ENCODE measurements at regions not wholly inside any gene's neighbourhood (a gene's known extent, or its start where the extent isn't known, plus 50 kb on each side); places are given as distances from the start of the nearest gene placed in this dataset.

DNA sequence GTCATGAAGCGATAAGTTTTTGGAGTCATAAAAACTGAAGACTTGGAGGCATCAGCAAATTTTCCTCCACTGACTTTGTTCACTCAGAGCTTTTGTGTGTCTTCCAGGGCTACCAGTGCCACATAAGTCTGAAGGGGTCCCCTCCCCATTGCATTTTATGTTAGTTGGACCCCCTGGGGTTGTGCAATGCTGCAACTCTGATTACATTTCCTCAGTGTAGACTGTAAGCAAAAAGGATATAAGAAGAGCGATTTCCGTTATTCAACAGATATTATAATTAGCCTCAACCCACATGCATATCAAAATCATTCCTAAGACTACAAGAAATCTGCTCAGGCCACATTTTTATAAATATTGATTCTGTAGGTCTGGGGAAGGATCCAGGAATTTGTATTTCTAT, 324.0 kb downstream of the TDRD3 start:
- Mint-ChIP-seq H3K4me1 (ENCODE audit: low read depth) (no peaks in the 10 kb centered on the region), H3K27me3 (no peaks in the 10 kb centered on the region), H3K9me3 (peaks cover 1% of the 10 kb centered on the region), H3K4me3 (no peak overlapping the region), H3K27ac (no peak overlapping the region), H3K36me3 (ENCODE audit: low read depth) (no peaks in the 10 kb centered on the region)
- intact Hi-C loops (cut with micrococcal nuclease): no loop called here
- TF ChIP-seq, protein P1, sequence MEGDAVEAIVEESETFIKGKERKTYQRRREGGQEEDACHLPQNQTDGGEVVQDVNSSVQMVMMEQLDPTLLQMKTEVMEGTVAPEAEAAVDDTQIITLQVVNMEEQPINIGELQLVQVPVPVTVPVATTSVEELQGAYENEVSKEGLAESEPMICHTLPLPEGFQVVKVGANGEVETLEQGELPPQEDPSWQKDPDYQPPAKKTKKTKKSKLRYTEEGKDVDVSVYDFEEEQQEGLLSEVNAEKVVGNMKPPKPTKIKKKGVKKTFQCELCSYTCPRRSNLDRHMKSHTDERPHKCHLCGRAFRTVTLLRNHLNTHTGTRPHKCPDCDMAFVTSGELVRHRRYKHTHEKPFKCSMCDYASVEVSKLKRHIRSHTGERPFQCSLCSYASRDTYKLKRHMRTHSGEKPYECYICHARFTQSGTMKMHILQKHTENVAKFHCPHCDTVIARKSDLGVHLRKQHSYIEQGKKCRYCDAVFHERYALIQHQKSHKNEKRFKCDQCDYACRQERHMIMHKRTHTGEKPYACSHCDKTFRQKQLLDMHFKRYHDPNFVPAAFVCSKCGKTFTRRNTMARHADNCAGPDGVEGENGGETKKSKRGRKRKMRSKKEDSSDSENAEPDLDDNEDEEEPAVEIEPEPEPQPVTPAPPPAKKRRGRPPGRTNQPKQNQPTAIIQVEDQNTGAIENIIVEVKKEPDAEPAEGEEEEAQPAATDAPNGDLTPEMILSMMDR (IDR thresholded peaks at IDR 0.05): no peak
- DNase-seq (no peak), ATAC-seq (no peak)
- ChIA-PET POLR2A (no interaction called here), CTCF (no interaction called here)

DNA sequence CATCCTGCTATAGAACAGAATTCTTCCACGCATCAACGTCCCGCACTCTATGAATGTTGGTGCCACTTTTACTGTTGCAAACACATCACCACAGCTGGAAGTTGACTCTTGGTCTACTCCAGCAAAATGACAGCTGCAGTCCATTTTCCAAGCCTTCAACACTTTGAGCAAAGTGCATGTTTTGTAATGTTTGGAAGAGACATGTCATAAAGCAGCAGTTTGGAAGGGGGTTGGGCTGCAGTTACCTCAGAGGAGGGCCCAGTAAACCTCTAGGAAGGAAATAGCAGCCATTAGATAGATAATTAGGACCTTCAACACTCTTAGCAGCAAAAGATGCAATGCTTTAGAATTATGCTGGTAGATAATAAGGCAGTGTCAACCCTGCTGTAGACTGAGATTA, 323.6 kb downstream of the TDRD3 start:
- Mint-ChIP-seq H3K9me3 (peaks cover 1% of the 10 kb centered on the region), H3K4me3 (no peak overlapping the region), H3K36me3 (ENCODE audit: low read depth) (no peaks in the 10 kb centered on the region), H3K4me1 (ENCODE audit: low read depth) (no peaks in the 10 kb centered on the region), H3K27ac (no peak overlapping the region), H3K27me3 (no peaks in the 10 kb centered on the region)
- ATAC-seq (no peak), DNase-seq (no peak)
- intact Hi-C loops (cut with micrococcal nuclease): no loop called here
- ChIA-PET POLR2A (no interaction called here), CTCF (no interaction called here)
- TF ChIP-seq, protein P1 (IDR thresholded peaks at IDR 0.05): no peak

DNA sequence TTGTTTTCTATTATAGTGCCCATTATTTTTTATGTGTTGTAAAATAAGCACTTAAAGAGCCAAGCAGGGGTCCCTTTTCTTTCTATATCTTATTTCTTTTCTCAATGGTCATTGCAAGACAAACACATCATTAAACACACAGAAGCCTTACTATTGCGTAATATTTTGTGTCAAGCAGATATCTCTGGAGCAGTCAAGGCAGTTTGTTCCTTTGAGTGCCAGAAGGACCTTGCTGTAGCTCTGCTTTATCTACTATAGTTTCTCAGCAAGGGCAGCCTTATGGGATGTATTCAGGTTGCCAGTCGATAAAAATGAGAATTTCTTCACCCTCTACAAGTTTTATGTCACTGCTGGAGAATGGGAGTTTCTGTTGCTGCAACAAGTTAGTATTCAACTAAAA, 319.3 kb downstream of the TDRD3 start:
- Mint-ChIP-seq H3K4me3 (no peak overlapping the region), H3K36me3 (ENCODE audit: low read depth) (no peaks in the 10 kb centered on the region), H3K9me3 (peaks cover 1% of the 10 kb centered on the region), H3K27me3 (no peaks in the 10 kb centered on the region), H3K4me1 (ENCODE audit: low read depth) (no peaks in the 10 kb centered on the region), H3K27ac (no peak overlapping the region)
- ATAC-seq: no peak
- intact Hi-C loops (cut with micrococcal nuclease): no loop called here
- DNase-seq: no peak
- TF ChIP-seq, protein P1 (IDR thresholded peaks at IDR 0.05): no peak
- CTCF ChIA-PET: no interaction called here
- POLR2A ChIA-PET: no interaction called here

DNA sequence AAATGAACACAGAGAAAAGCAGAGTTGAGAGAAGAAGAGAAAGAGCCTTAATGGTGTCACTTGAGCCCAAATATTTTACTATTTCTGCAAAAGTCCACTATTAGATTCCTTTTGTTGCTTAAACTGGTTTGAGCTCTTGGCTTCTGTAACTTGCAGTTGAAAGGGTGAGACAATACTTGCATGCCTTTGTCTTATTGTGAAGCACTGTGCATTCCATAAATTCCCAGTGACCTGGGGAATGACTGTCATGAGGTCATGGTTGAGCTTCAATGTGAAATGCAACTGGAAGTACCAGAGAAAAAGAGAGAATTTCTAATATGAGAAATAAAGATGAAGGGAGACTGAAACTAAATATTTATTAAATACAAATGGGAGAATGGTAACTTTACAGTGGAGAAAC, 310.9 kb downstream of the TDRD3 start:
- H3K36me3 Mint-ChIP-seq (ENCODE audit: low read depth): no peaks in the 10 kb centered on the region
- ChIA-PET POLR2A (no interaction called here), CTCF (no interaction called here)
- H3K4me1 Mint-ChIP-seq (ENCODE audit: low read depth): no peaks in the 10 kb centered on the region
- peaks cover 2% of the 10 kb centered on the region for H3K9me3 Mint-ChIP-seq
- no peak overlapping the region for H3K27ac Mint-ChIP-seq
- DNase-seq: no peak
- no peak for ATAC-seq
- H3K4me3 Mint-ChIP-seq: no peak overlapping the region
- TF ChIP-seq, protein P1 (IDR thresholded peaks at IDR 0.05): no peak
- intact Hi-C loops (cut with micrococcal nuclease): no loop called here
- H3K27me3 Mint-ChIP-seq: no peaks in the 10 kb centered on the region

DNA sequence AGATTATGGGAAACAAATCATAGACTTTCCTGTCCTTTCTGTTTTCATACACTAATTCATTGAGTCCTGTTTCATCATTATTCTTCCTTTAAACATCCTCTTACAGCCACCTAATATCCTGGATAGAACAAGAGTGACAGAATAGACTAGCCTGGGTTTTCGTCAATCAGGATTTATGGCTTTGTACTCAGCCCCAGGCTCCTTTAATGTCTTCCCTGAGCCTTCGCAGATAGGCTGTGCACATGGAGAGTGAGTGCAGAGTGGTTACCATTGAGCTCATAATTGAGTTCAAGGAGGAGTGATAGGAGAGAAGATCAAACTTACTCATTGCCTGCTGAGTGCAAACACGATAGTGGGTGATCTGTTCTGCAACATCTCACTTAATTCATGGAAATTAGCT, 304.9 kb downstream of the TDRD3 start:
- ATAC-seq (no peak), DNase-seq (no peak)
- H3K4me1 Mint-ChIP-seq (ENCODE audit: low read depth): no peaks in the 10 kb centered on the region
- H3K9me3 Mint-ChIP-seq: no peaks in the 10 kb centered on the region
- intact Hi-C loops (cut with micrococcal nuclease): no loop called here
- ChIA-PET CTCF (no interaction called here), POLR2A (no interaction called here)
- H3K36me3 Mint-ChIP-seq (ENCODE audit: low read depth): no peaks in the 10 kb centered on the region
- no peak overlapping the region for H3K4me3 Mint-ChIP-seq
- no peaks in the 10 kb centered on the region for H3K27me3 Mint-ChIP-seq
- H3K27ac Mint-ChIP-seq: no peak overlapping the region
- TF ChIP-seq, protein P1 (IDR thresholded peaks at IDR 0.05): no peak
